ENCODE measurements at regions not wholly inside any gene's neighbourhood (a gene's known extent, or its start where the extent isn't known, plus 50 kb on each side); places are given as distances from the start of the nearest gene placed in this dataset.

- Histone ChIP-seq H3K36me3 (ENCODE audit: control insufficient read depth in 4 of 4, insufficient read depth in 4 of 4, low read length in 3 of 4) (no peaks in the 10 kb centered on the region), H3K4me1 (ENCODE audit: control extremely low read depth in 1 of 4, control insufficient read depth in 4 of 4, insufficient read depth in 4 of 4, low read length in 3 of 4) (no peaks in the 10 kb centered on the region), H3K9me3 (ENCODE audit: control extremely low read depth in 1 of 5, control insufficient read depth in 4 of 5, insufficient read depth in 2 of 5, low read depth in 1 of 5, low read length in 4 of 5) (peaks cover 0 to 8% (median 4%) of the 10 kb centered on the region in 5 experiments), H3K27ac (ENCODE audit: insufficient read depth in 1 of 2, low read depth in 1 of 2, low read length in 2 of 2, poor library complexity in 1 of 2, severe bottlenecking in 2 of 2) (no peak overlapping the region), H3K27me3 (replicated peaks in 2 of 5; ENCODE audit: control insufficient read depth in 4 of 5, insufficient read depth in 5 of 5, low read length in 4 of 5) (no peaks in the 10 kb centered on the region), H3K4me3 (ENCODE audit: control insufficient read depth in 1 of 7, extremely low read depth in 1 of 7, insufficient read depth in 4 of 7, low read depth in 2 of 7, low read length in 6 of 7) (no peak overlapping the region)
- no CpG with 5 or more reads among the region's 1 CpG for WGBS (ENCODE audit: insufficient coverage)
- ChIA-PET POLR2A (no interaction called here), CTCF (no interaction called here)
- DNase-seq, result peak in 1 of 3 donors; percentile 4
Measured at GRCh38 chr18:60096428-60096827, 196.6 kb downstream of the PMAIP1 start.

GRCh38 chr18:60092073-60092472 lies 192.3 kb downstream of the PMAIP1 start:
- ChIA-PET POLR2A (no interaction called here), CTCF (no interaction called here)
- Histone ChIP-seq H3K4me3 (ENCODE audit: control insufficient read depth in 1 of 7, extremely low read depth in 1 of 7, insufficient read depth in 4 of 7, low read depth in 2 of 7, low read length in 6 of 7) (no peak overlapping the region), H3K27ac (ENCODE audit: insufficient read depth in 1 of 2, low read depth in 1 of 2, low read length in 2 of 2, poor library complexity in 1 of 2, severe bottlenecking in 2 of 2) (no peak overlapping the region), H3K27me3 (replicated peaks in 2 of 5; ENCODE audit: control insufficient read depth in 4 of 5, insufficient read depth in 5 of 5, low read length in 4 of 5) (no peaks in the 10 kb centered on the region), H3K36me3 (ENCODE audit: control insufficient read depth in 4 of 4, insufficient read depth in 4 of 4, low read length in 3 of 4) (no peaks in the 10 kb centered on the region), H3K4me1 (ENCODE audit: control extremely low read depth in 1 of 4, control insufficient read depth in 4 of 4, insufficient read depth in 4 of 4, low read length in 3 of 4) (peaks cover 0 to 3% (median 0%) of the 10 kb centered on the region in 4 experiments), H3K9me3 (ENCODE audit: control extremely low read depth in 1 of 5, control insufficient read depth in 4 of 5, insufficient read depth in 2 of 5, low read depth in 1 of 5, low read length in 4 of 5) (peaks cover 0 to 8% (median 4%) of the 10 kb centered on the region in 5 experiments)
- DNase-seq, result no peak

- H3K4me3 ChIP-seq (ENCODE audit: control insufficient read depth in 1 of 7, extremely low read depth in 1 of 7, insufficient read depth in 4 of 7, low read depth in 2 of 7, low read length in 6 of 7), result peak overlapping the region in 1 of 7 experiments; percentile 24
- H3K36me3 ChIP-seq (ENCODE audit: control insufficient read depth in 4 of 4, insufficient read depth in 4 of 4, low read length in 3 of 4), result no peaks in the 10 kb centered on the region
- POLR2A ChIA-PET, result no interaction called here
- CTCF ChIA-PET, result interaction anchor here (0.7 to 1.2 kb wide), 6 partner anchors 70 to 462 kb away, joined by 3 to 5 read pairs (median 3); no protein-coding TSS in a partner anchor
- 14% methylated on average over 5 of the region's 7 CpGs for WGBS (ENCODE audit: insufficient coverage)
- DNase-seq, result peak; percentile 56 to 74 (median 69)
- peaks cover 0 to 8% (median 4%) of the 10 kb centered on the region in 5 experiments for H3K9me3 ChIP-seq (ENCODE audit: control extremely low read depth in 1 of 5, control insufficient read depth in 4 of 5, insufficient read depth in 2 of 5, low read depth in 1 of 5, low read length in 4 of 5)
- no peak overlapping the region for H3K27ac ChIP-seq (ENCODE audit: insufficient read depth in 1 of 2, low read depth in 1 of 2, low read length in 2 of 2, poor library complexity in 1 of 2, severe bottlenecking in 2 of 2)
- H3K27me3 ChIP-seq (replicated peaks in 2 of 5; ENCODE audit: control insufficient read depth in 4 of 5, insufficient read depth in 5 of 5, low read length in 4 of 5), result no peaks in the 10 kb centered on the region
- peaks cover 0 to 3% (median 0%) of the 10 kb centered on the region in 4 experiments for H3K4me1 ChIP-seq (ENCODE audit: control extremely low read depth in 1 of 4, control insufficient read depth in 4 of 4, insufficient read depth in 4 of 4, low read length in 3 of 4)
Measured at GRCh38 chr18:60090170-60090569, 190.4 kb downstream of the PMAIP1 start.

GRCh38 chr18:60082790-60083189 lies 183.0 kb downstream of the PMAIP1 start:
- ChIA-PET POLR2A (no interaction called here), CTCF (no interaction called here)
- Histone ChIP-seq H3K4me1 (ENCODE audit: control extremely low read depth in 1 of 4, control insufficient read depth in 4 of 4, insufficient read depth in 4 of 4, low read length in 3 of 4) (no peaks in the 10 kb centered on the region), H3K36me3 (ENCODE audit: control insufficient read depth in 4 of 4, insufficient read depth in 4 of 4, low read length in 3 of 4) (no peaks in the 10 kb centered on the region), H3K9me3 (ENCODE audit: control extremely low read depth in 1 of 5, control insufficient read depth in 4 of 5, insufficient read depth in 2 of 5, low read depth in 1 of 5, low read length in 4 of 5) (no peaks in the 10 kb centered on the region), H3K27me3 (replicated peaks in 2 of 5; ENCODE audit: control insufficient read depth in 4 of 5, insufficient read depth in 5 of 5, low read length in 4 of 5) (no peaks in the 10 kb centered on the region), H3K27ac (ENCODE audit: insufficient read depth in 1 of 2, low read depth in 1 of 2, low read length in 2 of 2, poor library complexity in 1 of 2, severe bottlenecking in 2 of 2) (no peak overlapping the region), H3K4me3 (ENCODE audit: control insufficient read depth in 1 of 7, extremely low read depth in 1 of 7, insufficient read depth in 4 of 7, low read depth in 2 of 7, low read length in 6 of 7) (no peak overlapping the region)
- no peak for DNase-seq
- WGBS (ENCODE audit: insufficient coverage), result no CpG with 5 or more reads among the region's 1 CpG

- no peaks in the 10 kb centered on the region for H3K4me1 ChIP-seq (ENCODE audit: control extremely low read depth in 1 of 4, control insufficient read depth in 4 of 4, insufficient read depth in 4 of 4, low read length in 3 of 4)
- no peak overlapping the region for H3K4me3 ChIP-seq (ENCODE audit: control insufficient read depth in 1 of 7, extremely low read depth in 1 of 7, insufficient read depth in 4 of 7, low read depth in 2 of 7, low read length in 6 of 7)
- WGBS (ENCODE audit: insufficient coverage), result no CpG with 5 or more reads among the region's 2 CpGs
- no peaks in the 10 kb centered on the region for H3K27me3 ChIP-seq (replicated peaks in 2 of 5; ENCODE audit: control insufficient read depth in 4 of 5, insufficient read depth in 5 of 5, low read length in 4 of 5)
- POLR2A ChIA-PET, result no interaction called here
- CTCF ChIA-PET, result no interaction called here
- H3K36me3 ChIP-seq (ENCODE audit: control insufficient read depth in 4 of 4, insufficient read depth in 4 of 4, low read length in 3 of 4), result no peaks in the 10 kb centered on the region
- no peaks in the 10 kb centered on the region for H3K9me3 ChIP-seq (ENCODE audit: control extremely low read depth in 1 of 5, control insufficient read depth in 4 of 5, insufficient read depth in 2 of 5, low read depth in 1 of 5, low read length in 4 of 5)
- DNase-seq, result no peak
- no peak overlapping the region for H3K27ac ChIP-seq (ENCODE audit: insufficient read depth in 1 of 2, low read depth in 1 of 2, low read length in 2 of 2, poor library complexity in 1 of 2, severe bottlenecking in 2 of 2)
Measured at GRCh38 chr18:60082282-60082681, 182.5 kb downstream of the PMAIP1 start.

GRCh38 chr18:60075477-60075876 lies 175.7 kb downstream of the PMAIP1 start:
- 100% methylated on average over 3 of the region's 3 CpGs for WGBS (ENCODE audit: insufficient coverage)
- Histone ChIP-seq H3K4me1 (ENCODE audit: control extremely low read depth in 1 of 4, control insufficient read depth in 4 of 4, insufficient read depth in 4 of 4, low read length in 3 of 4) (no peaks in the 10 kb centered on the region), H3K4me3 (ENCODE audit: control insufficient read depth in 1 of 7, extremely low read depth in 1 of 7, insufficient read depth in 4 of 7, low read depth in 2 of 7, low read length in 6 of 7) (no peak overlapping the region), H3K27me3 (replicated peaks in 2 of 5; ENCODE audit: control insufficient read depth in 4 of 5, insufficient read depth in 5 of 5, low read length in 4 of 5) (no peaks in the 10 kb centered on the region), H3K9me3 (ENCODE audit: control extremely low read depth in 1 of 5, control insufficient read depth in 4 of 5, insufficient read depth in 2 of 5, low read depth in 1 of 5, low read length in 4 of 5) (peaks cover 0 to 5% (median 3%) of the 10 kb centered on the region in 5 experiments), H3K36me3 (ENCODE audit: control insufficient read depth in 4 of 4, insufficient read depth in 4 of 4, low read length in 3 of 4) (no peaks in the 10 kb centered on the region), H3K27ac (ENCODE audit: insufficient read depth in 1 of 2, low read depth in 1 of 2, low read length in 2 of 2, poor library complexity in 1 of 2, severe bottlenecking in 2 of 2) (no peak overlapping the region)
- CTCF ChIA-PET, result no interaction called here
- POLR2A ChIA-PET, result no interaction called here
- no peak for DNase-seq

- 90% methylated on average over 3 of the region's 3 CpGs for WGBS (ENCODE audit: insufficient coverage)
Measured at GRCh38 chr18:60070631-60071030, 170.8 kb downstream of the PMAIP1 start.

More at GRCh38 chr18:60070631-60071030, 170.8 kb downstream of the PMAIP1 start:
- no peaks in the 10 kb centered on the region for H3K4me1 ChIP-seq (ENCODE audit: control extremely low read depth in 1 of 4, control insufficient read depth in 4 of 4, insufficient read depth in 4 of 4, low read length in 3 of 4)
- H3K27me3 ChIP-seq (replicated peaks in 2 of 5; ENCODE audit: control insufficient read depth in 4 of 5, insufficient read depth in 5 of 5, low read length in 4 of 5), result no peaks in the 10 kb centered on the region
- POLR2A ChIA-PET, result no interaction called here
- CTCF ChIA-PET, result no interaction called here
- H3K36me3 ChIP-seq (ENCODE audit: control insufficient read depth in 4 of 4, insufficient read depth in 4 of 4, low read length in 3 of 4), result no peaks in the 10 kb centered on the region
- DNase-seq, result no peak
- no peak overlapping the region for H3K4me3 ChIP-seq (ENCODE audit: control insufficient read depth in 1 of 7, extremely low read depth in 1 of 7, insufficient read depth in 4 of 7, low read depth in 2 of 7, low read length in 6 of 7)
- no peak overlapping the region for H3K27ac ChIP-seq (ENCODE audit: insufficient read depth in 1 of 2, low read depth in 1 of 2, low read length in 2 of 2, poor library complexity in 1 of 2, severe bottlenecking in 2 of 2)
- peaks cover 0 to 3% (median 0%) of the 10 kb centered on the region in 5 experiments for H3K9me3 ChIP-seq (ENCODE audit: control extremely low read depth in 1 of 5, control insufficient read depth in 4 of 5, insufficient read depth in 2 of 5, low read depth in 1 of 5, low read length in 4 of 5)
